ENCODE measurements at regions not wholly inside any gene's neighbourhood (a gene's known extent, or its start where the extent isn't known, plus 50 kb on each side); places are given as distances from the start of the nearest gene placed in this dataset.

DNA sequence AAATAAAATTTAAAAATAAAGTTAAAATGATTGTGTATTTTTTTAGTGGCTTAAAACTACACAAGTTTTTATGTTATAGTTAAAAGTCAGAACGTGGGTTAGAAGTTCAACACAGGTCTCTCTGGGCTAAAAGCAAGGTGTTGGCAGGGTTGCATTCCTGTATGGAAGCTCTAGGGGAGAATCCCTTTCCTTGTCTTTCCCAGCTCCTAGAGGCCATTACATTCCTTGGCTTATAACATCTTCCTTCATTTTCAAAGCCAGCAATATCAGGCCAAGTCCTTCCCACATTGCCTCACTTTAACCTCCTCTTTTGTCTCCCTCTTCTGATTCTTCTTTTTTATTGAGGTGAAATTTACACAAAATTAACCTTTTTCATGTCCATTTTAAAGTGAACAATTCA is 52.4 kb upstream of the EEPD1 start:
- Histone ChIP-seq H3T11ph (ENCODE audit: low read length) (no peak overlapping the region), H3K4ac (ENCODE audit: low read depth, low read length) (no peak overlapping the region), H4K8ac (replicated peaks; ENCODE audit: insufficient read length, low read depth, low read length) (no peak overlapping the region), H3K9ac (ENCODE audit: extremely low read depth, insufficient read length, low read length) (no peak overlapping the region), H2BK5ac (ENCODE audit: insufficient read length, low read length) (no peak overlapping the region), H4K5ac (ENCODE audit: insufficient read length, low read depth, low read length) (no peak overlapping the region), H4K20me1 (ENCODE audit: control insufficient read depth, insufficient read depth, insufficient read length) (no peaks in the 10 kb centered on the region), H2BK15ac (ENCODE audit: low read depth, low read length) (no peak overlapping the region), H3K9me3 (ENCODE audit: control insufficient read depth, low read depth, low read length) (no peaks in the 10 kb centered on the region), H2BK120ac (ENCODE audit: low read depth, low read length, poor library complexity, severe bottlenecking) (no peak overlapping the region), H2BK12ac (ENCODE audit: insufficient read length, low read depth, low read length) (no peak overlapping the region), H3K79me1 (ENCODE audit: insufficient read depth, low read depth, low read length, poor library complexity, severe bottlenecking) (no peaks in the 10 kb centered on the region), H3K56ac (ENCODE audit: insufficient read length, low read depth, low read length) (no peak overlapping the region), H4K91ac (ENCODE audit: insufficient read length, low read depth, low read length) (no peak overlapping the region), H2AK5ac (ENCODE audit: insufficient read length, low read length) (no peak overlapping the region), H3K23me2 (ENCODE audit: insufficient read length, low read depth, low read length, poor library complexity, severe bottlenecking) (no peaks in the 10 kb centered on the region), H2BK20ac (ENCODE audit: low read depth, low read length, poor library complexity, severe bottlenecking) (no peak overlapping the region), H3K23ac (ENCODE audit: insufficient read length, low read depth, low read length) (no peak overlapping the region), H3K27me3 (ENCODE audit: insufficient read depth, low read length) (no peaks in the 10 kb centered on the region), H3K79me2 (ENCODE audit: insufficient read depth, low read length) (no peaks in the 10 kb centered on the region; the same call in 1 of the 2 replicates), H3K14ac (ENCODE audit: insufficient read depth, low read length) (no peak overlapping the region), H2AFZ (ENCODE audit: low read length) (no peak overlapping the region), H3K4me1 (ENCODE audit: insufficient read depth, low read length) (peaks cover 6% of the 10 kb centered on the region; the same call in 1 of the 2 replicates), H3K27ac (ENCODE audit: insufficient read length, low read depth, low read length) (no peak overlapping the region), H3K18ac (ENCODE audit: insufficient read length, low read depth, low read length) (no peak overlapping the region), H3K4me2 (ENCODE audit: insufficient read depth, insufficient read length, low read length) (no peak overlapping the region)
- H3K4me3 Mint-ChIP-seq = no peak overlapping the region
- no peaks in the 10 kb centered on the region for H3K4me1 Mint-ChIP-seq
- H3K36me3 Mint-ChIP-seq (ENCODE audit: insufficient read depth in 1 of 3, low read depth in 3 of 3) = no peaks in the 10 kb centered on the region; a peak in 2 of 7 replicates
- no peak overlapping the region for H3K27ac Mint-ChIP-seq
- no peak for DNase-seq
- TF ChIP-seq, protein P1, sequence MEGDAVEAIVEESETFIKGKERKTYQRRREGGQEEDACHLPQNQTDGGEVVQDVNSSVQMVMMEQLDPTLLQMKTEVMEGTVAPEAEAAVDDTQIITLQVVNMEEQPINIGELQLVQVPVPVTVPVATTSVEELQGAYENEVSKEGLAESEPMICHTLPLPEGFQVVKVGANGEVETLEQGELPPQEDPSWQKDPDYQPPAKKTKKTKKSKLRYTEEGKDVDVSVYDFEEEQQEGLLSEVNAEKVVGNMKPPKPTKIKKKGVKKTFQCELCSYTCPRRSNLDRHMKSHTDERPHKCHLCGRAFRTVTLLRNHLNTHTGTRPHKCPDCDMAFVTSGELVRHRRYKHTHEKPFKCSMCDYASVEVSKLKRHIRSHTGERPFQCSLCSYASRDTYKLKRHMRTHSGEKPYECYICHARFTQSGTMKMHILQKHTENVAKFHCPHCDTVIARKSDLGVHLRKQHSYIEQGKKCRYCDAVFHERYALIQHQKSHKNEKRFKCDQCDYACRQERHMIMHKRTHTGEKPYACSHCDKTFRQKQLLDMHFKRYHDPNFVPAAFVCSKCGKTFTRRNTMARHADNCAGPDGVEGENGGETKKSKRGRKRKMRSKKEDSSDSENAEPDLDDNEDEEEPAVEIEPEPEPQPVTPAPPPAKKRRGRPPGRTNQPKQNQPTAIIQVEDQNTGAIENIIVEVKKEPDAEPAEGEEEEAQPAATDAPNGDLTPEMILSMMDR (conservative IDR thresholded peaks at IDR 0.05) = no peak
- WGBS (ENCODE audit: extremely low coverage, insufficient read length, low lambda C conversion rate) = no CpG with 5 or more reads among the region's 1 CpG
- H3K27me3 Mint-ChIP-seq (ENCODE audit: low read depth) = no peaks in the 10 kb centered on the region
- no peaks in the 10 kb centered on the region; a peak in 1 of 5 replicates for H3K9me3 Mint-ChIP-seq
